HepG2 (cell line): ENCODE measurements at regions not wholly inside any gene's neighbourhood (a gene's known extent, or its start where the extent isn't known, plus 50 kb on each side); places are given as distances from the start of the nearest gene placed in this dataset.

Experiments
- ATAC-seq: fragments of 200-7000 bp; cut with Tn5 transposase; 3 replicates; pipeline ENCODE4 v1.9.1; 2020; ENCODE audit warnings: mild to moderate bottlenecking, moderate library complexity
- BruUV-seq: library from RNA; stranded (reverse); fragments of 400-500 nt; replicated peaks from 2 replicates; lab custom pipeline; 2021; lab: Mats Ljungman, UMichigan
- CTCF ChIA-PET: fragments of 300-600 bp; formaldehyde crosslinking; extraction: SDS; loops from one replicate; lab custom pipeline; 2021; ENCODE audit warnings: low total read pairs, inconsistent platforms, low intra/inter-chr PET ratio; lab: Yijun Ruan, JAX
- POLR2A ChIA-PET: fragments of 350-600 bp; sonication (Branson Sonifier 250); formaldehyde crosslinking; loops from one replicate; lab custom pipeline; 2020; ENCODE audit warnings: antibody characterized with exemption, inconsistent platforms; lab: Yijun Ruan, JAX
- DNase-seq: peaks from one replicate; pipeline ENCODE4 v3.0.0-alpha.2; 2015; ENCODE audit warnings: low spot score
- FAIRE-seq: peaks from 3 replicates; lab custom pipeline; 2011; peaks lifted over from hg19 to GRCh38; lab: Jason Lieb, UNC
- H2AFZ ChIP-seq: one replicate; pipeline ENCODE4 v1.6.1; 2011; ENCODE audit warnings: low read length, inconsistent platforms
- H3K27ac ChIP-seq: fragments of 300-600 bp; 3 replicates; pipeline ENCODE4 v1.8.0; 2011; ENCODE audit warnings: mixed run types, mild to moderate bottlenecking, mixed read lengths, low read length, inconsistent platforms; ENCODE audit not compliant: insufficient read depth; ENCODE audit errors: extremely low read length
- H3K27me3 ChIP-seq, 2 experiments: fragments of 200-600 bp in 1 of 2; 2 replicates in 1 of 2; 3 replicates in 1 of 2; pipeline versions ENCODE4 v1.6.0 to v1.8.0; 2011; ENCODE audit warnings: low read length in 2 of 2, mild to moderate bottlenecking in 2 of 2, moderate library complexity in 2 of 2, inconsistent platforms in 1 of 2; ENCODE audit not compliant: insufficient read depth in 2 of 2, control insufficient read depth in 1 of 2
- H3K36me3 ChIP-seq, 2 experiments: fragments of 200-600 bp in 1 of 2; replicated peaks in 1 of 2; 2 replicates in 1 of 2; 3 replicates in 1 of 2; pipeline versions ENCODE4 v1.5.1 to v1.8.0; 2011; ENCODE audit warnings: low read length in 2 of 2, inconsistent platforms in 1 of 2; ENCODE audit not compliant: insufficient read depth in 2 of 2, control insufficient read depth in 1 of 2
- H3K4me1 ChIP-seq: 2 replicates; pipeline ENCODE4 v1.5.1; 2012; ENCODE audit warnings: low read length, inconsistent platforms; ENCODE audit not compliant: insufficient read depth
- H3K4me2 ChIP-seq: 2 replicates; pipeline ENCODE4 v1.6.0; 2011; ENCODE audit warnings: low read depth, low read length, inconsistent platforms
- H3K4me3 ChIP-seq, 3 experiments: fragments of 200-600 bp in 1 of 3; sonication (generic), shearing (Covaris generic) in 1 of 3; replicated peaks in 1 of 3; 2 replicates each; pipeline ENCODE4 v1.5.1; 2011 to 2016; ENCODE audit warnings: low read length in 3 of 3, inconsistent platforms in 2 of 3, low read depth in 2 of 3, mild to moderate bottlenecking in 2 of 3, control low read depth in 1 of 3, mixed read lengths in 1 of 3; ENCODE audit not compliant: insufficient read depth in 1 of 3
- H3K79me2 ChIP-seq: one replicate; pipeline ENCODE4 v1.6.1; 2011; ENCODE audit warnings: low read length, inconsistent platforms; ENCODE audit not compliant: insufficient read depth
- H3K9ac ChIP-seq: 2 replicates; pipeline ENCODE4 v1.6.0; 2011; ENCODE audit warnings: mild to moderate bottlenecking, low read depth, low read length, inconsistent platforms; ENCODE audit not compliant: insufficient read depth
- H3K9me3 ChIP-seq: 2 replicates; pipeline ENCODE4 v1.5.1; 2012; ENCODE audit warnings: mild to moderate bottlenecking, low read length
- H4K20me1 ChIP-seq: 2 replicates; pipeline ENCODE4 v1.6.0; 2011; ENCODE audit warnings: inconsistent platforms, mild to moderate bottlenecking, low read length, moderate library complexity; ENCODE audit not compliant: insufficient read depth
- HNRNPUL1 ChIP-seq: fragments of 200-400 bp; formaldehyde crosslinking; IDR thresholded peaks from 2 replicates; pipeline ENCODE4 v1.6.1; 2017; ENCODE audit warnings: low read depth, mild to moderate bottlenecking, low read length, moderate library complexity
- JDP2 ChIP-seq: sonication (generic); formaldehyde crosslinking; IDR thresholded peaks from 2 replicates; pipeline ENCODE4 v1.8.1; 2022; ENCODE audit warnings: missing genetic modification reagents, borderline replicate concordance
- NCOA5 ChIP-seq: sonication (generic); formaldehyde crosslinking; IDR thresholded peaks from 2 replicates; pipeline ENCODE4 v1.4.0; 2020; ENCODE audit warnings: missing genetic modification reagents
- SMC3 ChIP-seq: IDR thresholded peaks from 2 replicates; pipeline ENCODE4 v1.6.1; 2011; ENCODE audit warnings: low read length, improper control_type of control experiment
- TBL1XR1 ChIP-seq: fragments of 150-350 bp; IDR thresholded peaks from 2 replicates; pipeline ENCODE4 v1.6.1; 2014; ENCODE audit warnings: borderline replicate concordance, low read length; ENCODE audit not compliant: partially characterized antibody
- ZNF263 ChIP-seq: sonication (generic); formaldehyde crosslinking; IDR thresholded peaks from 2 replicates; pipeline ENCODE4 v1.4.0; 2020; ENCODE audit warnings: missing genetic modification reagents
- ZNF44 ChIP-seq: sonication (generic); formaldehyde crosslinking; IDR thresholded peaks from 2 replicates; pipeline ENCODE4 v1.5.1; 2020; ENCODE audit warnings: mild to moderate bottlenecking, missing genetic modification reagents
- ZNF567 ChIP-seq: sonication (generic); formaldehyde crosslinking; IDR thresholded peaks from 2 replicates; pipeline ENCODE4 v1.8.1; 2023; ENCODE audit warnings: mild to moderate bottlenecking, missing genetic modification reagents, borderline replicate concordance
- ZNF652 ChIP-seq: IDR thresholded peaks from 2 replicates; pipeline ENCODE4 v1.6.1; 2016; ENCODE audit warnings: low read depth, borderline replicate concordance
- ZNF709 ChIP-seq: sonication (generic); formaldehyde crosslinking; IDR thresholded peaks from 2 replicates; pipeline ENCODE4 v1.5.0; 2020; ENCODE audit warnings: mild to moderate bottlenecking, missing genetic modification reagents
- ZSCAN9 ChIP-seq: IDR thresholded peaks from 2 replicates; pipeline ENCODE4 v1.6.1; 2016; ENCODE audit warnings: borderline replicate concordance
- WGBS: methylation state at CpG from one replicate; pipeline ENCODE4 v1.1.6; 2017; ENCODE audit warnings: low lambda C conversion rate; 5-methylcytosine and 5-hydroxymethylcytosine counted together
- in situ Hi-C: cut with HindIII; loops from 2 replicates; pipeline ENCODE4 v1.10.0; 2017; ENCODE audit warnings: low pct_unique_long_range_greater_than_20kb; ENCODE audit not compliant: extremely low pct_ligation_motif_present
- intact Hi-C: fragments of 100-400 bp; cut with micrococcal nuclease; formaldehyde crosslinking; loops from one replicate; pipeline ENCODE4 v1.10.0; 2022; ENCODE audit not compliant: unreplicated experiment
- TF ChIP-seq, protein P1 (sequence below): sonication (generic); formaldehyde crosslinking; IDR thresholded peaks from 2 replicates; pipeline ENCODE4 v1.5.0; 2020; ENCODE audit warnings: mild to moderate bottlenecking, missing genetic modification reagents
- TF ChIP-seq, protein P2 (sequence below): IDR thresholded peaks from 2 replicates; pipeline ENCODE4 v1.6.1; 2016; ENCODE audit warnings: control low read depth
- TF ChIP-seq, protein P3 (sequence below), 2 experiments: IDR thresholded peaks; 2 replicates each; pipeline ENCODE4 v1.6.1; 2011 to 2012; ENCODE audit warnings: low read length in 2 of 2, borderline replicate concordance in 1 of 2, low read depth in 1 of 2, mild to moderate bottlenecking in 1 of 2, moderate library complexity in 1 of 2
- TF ChIP-seq, protein P4 (sequence below): sonication (generic); formaldehyde crosslinking; IDR thresholded peaks from 2 replicates; pipeline ENCODE4 v1.5.1; 2020; ENCODE audit warnings: mild to moderate bottlenecking, missing genetic modification reagents, moderate library complexity

DNA sequence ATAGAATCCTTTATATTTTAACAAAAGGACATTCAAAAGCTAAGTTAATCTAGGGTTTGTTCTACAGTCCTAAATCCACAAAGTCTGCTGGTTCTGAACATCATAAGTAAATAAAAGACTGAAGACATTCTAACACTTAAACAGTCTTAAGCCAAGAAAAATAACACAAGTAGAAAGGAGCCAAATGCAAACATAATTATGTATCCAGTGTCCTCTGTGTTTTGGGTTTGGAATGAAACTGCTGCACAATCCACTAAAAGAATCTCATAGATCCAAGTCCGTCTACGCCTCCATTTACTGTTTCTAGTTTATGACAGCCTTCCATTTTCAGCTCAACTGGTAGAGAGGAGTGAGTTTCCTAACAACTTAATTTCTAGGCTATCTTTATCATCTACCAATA lies 623.6 kb upstream of the FZD8 start:
- H3K79me2 ChIP-seq = no peaks in the 10 kb centered on the region
- intact Hi-C loops (no loop called here), in situ Hi-C loops (no loop called here)
- no peaks in the 10 kb centered on the region for H3K9me3 ChIP-seq
- CTCF ChIA-PET = no interaction called here
- no peaks in the 10 kb centered on the region for H3K27me3 ChIP-seq
- BruUV-seq = no TSS peak
- no peak overlapping the region for H3K4me2 ChIP-seq
- DNase-seq (no peak), FAIRE-seq (no peak), ATAC-seq (no peak)
- no peak overlapping the region for H2AFZ ChIP-seq
- H4K20me1 ChIP-seq = no peaks in the 10 kb centered on the region
- WGBS = 4% methylated on average over 2 of the region's 2 CpGs
- H3K9ac ChIP-seq = no peak overlapping the region
- POLR2A ChIA-PET = no interaction called here
- no peaks in the 10 kb centered on the region for H3K36me3 ChIP-seq
- H3K4me1 ChIP-seq = no peaks in the 10 kb centered on the region
- H3K27ac ChIP-seq = no peak overlapping the region
- H3K4me3 ChIP-seq = no peak overlapping the region
- no peak for TF ChIP-seq SMC3
- TF ChIP-seq, protein P1, sequence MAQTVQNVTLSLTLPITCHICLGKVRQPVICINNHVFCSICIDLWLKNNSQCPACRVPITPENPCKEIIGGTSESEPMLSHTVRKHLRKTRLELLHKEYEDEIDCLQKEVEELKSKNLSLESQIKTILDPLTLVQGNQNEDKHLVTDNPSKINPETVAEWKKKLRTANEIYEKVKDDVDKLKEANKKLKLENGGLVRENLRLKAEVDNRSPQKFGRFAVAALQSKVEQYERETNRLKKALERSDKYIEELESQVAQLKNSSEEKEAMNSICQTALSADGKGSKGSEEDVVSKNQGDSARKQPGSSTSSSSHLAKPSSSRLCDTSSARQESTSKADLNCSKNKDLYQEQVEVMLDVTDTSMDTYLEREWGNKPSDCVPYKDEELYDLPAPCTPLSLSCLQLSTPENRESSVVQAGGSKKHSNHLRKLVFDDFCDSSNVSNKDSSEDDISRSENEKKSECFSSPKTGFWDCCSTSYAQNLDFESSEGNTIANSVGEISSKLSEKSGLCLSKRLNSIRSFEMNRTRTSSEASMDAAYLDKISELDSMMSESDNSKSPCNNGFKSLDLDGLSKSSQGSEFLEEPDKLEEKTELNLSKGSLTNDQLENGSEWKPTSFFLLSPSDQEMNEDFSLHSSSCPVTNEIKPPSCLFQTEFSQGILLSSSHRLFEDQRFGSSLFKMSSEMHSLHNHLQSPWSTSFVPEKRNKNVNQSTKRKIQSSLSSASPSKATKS (CRISPR knock-in tag) = no peak
- no peak for TF ChIP-seq NCOA5 (CRISPR knock-in tag)
- TF ChIP-seq ZNF567 (CRISPR knock-in tag) = no peak
- no peak for TF ChIP-seq ZNF263 (CRISPR knock-in tag)
- TF ChIP-seq TBL1XR1 = no peak
- no peak for TF ChIP-seq HNRNPUL1
- no peak for TF ChIP-seq JDP2 (CRISPR knock-in tag)
- no peak for TF ChIP-seq ZNF652 (CRISPR knock-in tag)
- no peak for TF ChIP-seq ZNF709 (CRISPR knock-in tag)
- TF ChIP-seq, protein P2, sequence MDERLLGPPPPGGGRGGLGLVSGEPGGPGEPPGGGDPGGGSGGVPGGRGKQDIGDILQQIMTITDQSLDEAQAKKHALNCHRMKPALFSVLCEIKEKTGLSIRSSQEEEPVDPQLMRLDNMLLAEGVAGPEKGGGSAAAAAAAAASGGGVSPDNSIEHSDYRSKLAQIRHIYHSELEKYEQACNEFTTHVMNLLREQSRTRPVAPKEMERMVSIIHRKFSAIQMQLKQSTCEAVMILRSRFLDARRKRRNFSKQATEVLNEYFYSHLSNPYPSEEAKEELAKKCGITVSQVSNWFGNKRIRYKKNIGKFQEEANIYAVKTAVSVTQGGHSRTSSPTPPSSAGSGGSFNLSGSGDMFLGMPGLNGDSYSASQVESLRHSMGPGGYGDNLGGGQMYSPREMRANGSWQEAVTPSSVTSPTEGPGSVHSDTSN (CRISPR knock-in tag) = no peak
- TF ChIP-seq ZSCAN9 (CRISPR knock-in tag) = no peak
- TF ChIP-seq, protein P3, sequence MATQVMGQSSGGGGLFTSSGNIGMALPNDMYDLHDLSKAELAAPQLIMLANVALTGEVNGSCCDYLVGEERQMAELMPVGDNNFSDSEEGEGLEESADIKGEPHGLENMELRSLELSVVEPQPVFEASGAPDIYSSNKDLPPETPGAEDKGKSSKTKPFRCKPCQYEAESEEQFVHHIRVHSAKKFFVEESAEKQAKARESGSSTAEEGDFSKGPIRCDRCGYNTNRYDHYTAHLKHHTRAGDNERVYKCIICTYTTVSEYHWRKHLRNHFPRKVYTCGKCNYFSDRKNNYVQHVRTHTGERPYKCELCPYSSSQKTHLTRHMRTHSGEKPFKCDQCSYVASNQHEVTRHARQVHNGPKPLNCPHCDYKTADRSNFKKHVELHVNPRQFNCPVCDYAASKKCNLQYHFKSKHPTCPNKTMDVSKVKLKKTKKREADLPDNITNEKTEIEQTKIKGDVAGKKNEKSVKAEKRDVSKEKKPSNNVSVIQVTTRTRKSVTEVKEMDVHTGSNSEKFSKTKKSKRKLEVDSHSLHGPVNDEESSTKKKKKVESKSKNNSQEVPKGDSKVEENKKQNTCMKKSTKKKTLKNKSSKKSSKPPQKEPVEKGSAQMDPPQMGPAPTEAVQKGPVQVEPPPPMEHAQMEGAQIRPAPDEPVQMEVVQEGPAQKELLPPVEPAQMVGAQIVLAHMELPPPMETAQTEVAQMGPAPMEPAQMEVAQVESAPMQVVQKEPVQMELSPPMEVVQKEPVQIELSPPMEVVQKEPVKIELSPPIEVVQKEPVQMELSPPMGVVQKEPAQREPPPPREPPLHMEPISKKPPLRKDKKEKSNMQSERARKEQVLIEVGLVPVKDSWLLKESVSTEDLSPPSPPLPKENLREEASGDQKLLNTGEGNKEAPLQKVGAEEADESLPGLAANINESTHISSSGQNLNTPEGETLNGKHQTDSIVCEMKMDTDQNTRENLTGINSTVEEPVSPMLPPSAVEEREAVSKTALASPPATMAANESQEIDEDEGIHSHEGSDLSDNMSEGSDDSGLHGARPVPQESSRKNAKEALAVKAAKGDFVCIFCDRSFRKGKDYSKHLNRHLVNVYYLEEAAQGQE (IDR thresholded peaks at IDR 0.05; ENCODE audit: borderline replicate concordance in 1 of 2, low read depth in 1 of 2, low read length in 2 of 2) = no peak
- TF ChIP-seq, protein P4, sequence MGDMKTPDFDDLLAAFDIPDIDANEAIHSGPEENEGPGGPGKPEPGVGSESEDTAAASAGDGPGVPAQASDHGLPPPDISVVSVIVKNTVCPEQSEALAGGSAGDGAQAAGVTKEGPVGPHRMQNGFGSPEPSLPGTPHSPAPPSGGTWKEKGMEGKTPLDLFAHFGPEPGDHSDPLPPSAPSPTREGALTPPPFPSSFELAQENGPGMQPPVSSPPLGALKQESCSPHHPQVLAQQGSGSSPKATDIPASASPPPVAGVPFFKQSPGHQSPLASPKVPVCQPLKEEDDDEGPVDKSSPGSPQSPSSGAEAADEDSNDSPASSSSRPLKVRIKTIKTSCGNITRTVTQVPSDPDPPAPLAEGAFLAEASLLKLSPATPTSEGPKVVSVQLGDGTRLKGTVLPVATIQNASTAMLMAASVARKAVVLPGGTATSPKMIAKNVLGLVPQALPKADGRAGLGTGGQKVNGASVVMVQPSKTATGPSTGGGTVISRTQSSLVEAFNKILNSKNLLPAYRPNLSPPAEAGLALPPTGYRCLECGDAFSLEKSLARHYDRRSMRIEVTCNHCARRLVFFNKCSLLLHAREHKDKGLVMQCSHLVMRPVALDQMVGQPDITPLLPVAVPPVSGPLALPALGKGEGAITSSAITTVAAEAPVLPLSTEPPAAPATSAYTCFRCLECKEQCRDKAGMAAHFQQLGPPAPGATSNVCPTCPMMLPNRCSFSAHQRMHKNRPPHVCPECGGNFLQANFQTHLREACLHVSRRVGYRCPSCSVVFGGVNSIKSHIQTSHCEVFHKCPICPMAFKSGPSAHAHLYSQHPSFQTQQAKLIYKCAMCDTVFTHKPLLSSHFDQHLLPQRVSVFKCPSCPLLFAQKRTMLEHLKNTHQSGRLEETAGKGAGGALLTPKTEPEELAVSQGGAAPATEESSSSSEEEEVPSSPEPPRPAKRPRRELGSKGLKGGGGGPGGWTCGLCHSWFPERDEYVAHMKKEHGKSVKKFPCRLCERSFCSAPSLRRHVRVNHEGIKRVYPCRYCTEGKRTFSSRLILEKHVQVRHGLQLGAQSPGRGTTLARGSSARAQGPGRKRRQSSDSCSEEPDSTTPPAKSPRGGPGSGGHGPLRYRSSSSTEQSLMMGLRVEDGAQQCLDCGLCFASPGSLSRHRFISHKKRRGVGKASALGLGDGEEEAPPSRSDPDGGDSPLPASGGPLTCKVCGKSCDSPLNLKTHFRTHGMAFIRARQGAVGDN = no peak
- no peak for TF ChIP-seq ZNF44 (CRISPR knock-in tag)
